ENCODE measurements at regions not wholly inside any gene's neighbourhood (a gene's known extent, or its start where the extent isn't known, plus 50 kb on each side); places are given as distances from the start of the nearest gene placed in this dataset.

DNA sequence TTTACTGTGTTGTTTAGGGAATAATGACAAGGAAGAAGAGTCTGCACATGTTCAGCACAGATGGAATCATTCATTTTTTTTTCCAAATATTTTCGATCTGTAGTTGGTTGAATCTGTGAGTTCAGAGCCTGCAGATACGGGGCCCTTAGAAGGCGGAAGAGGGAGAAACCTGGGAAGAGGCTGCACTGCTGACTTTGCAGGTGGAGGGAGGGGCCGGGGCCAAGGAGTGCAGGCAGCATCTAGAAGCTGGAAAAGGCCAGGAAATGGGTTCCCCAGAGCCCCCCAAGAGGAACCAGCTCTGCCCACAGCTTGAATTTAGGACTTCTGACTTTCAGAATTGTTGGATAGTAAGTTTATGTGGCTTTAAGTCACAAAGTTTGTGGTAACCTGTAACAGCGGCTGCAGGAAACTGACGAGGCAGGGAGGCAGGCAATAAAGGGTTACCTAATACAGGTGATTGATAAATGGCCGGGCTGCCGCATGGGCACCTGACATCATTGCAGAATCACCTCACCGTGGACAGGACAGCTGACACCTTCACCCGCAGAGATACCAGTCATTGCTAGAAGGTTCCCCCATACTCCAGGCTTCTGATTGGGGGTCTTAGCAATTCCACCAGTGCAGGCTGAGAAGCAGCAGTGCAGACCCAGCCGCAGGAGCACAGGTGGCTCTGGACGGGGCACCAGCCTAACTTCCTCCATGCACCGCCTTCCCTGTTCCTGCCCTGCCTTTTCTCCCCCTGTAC is 181.3 kb downstream of the IRF8 start:
- H3K4me1 ChIP-seq (ENCODE audit: control insufficient read depth, insufficient read depth, low read length), result peaks cover 7% of the 10 kb centered on the region
- H3K4me3 ChIP-seq (ENCODE audit: low read length), result no peak overlapping the region
- H3K9ac ChIP-seq (ENCODE audit: low read length), result no peak overlapping the region
- H3K36me3 ChIP-seq (ENCODE audit: control insufficient read depth, insufficient read depth, low read length), result no peaks in the 10 kb centered on the region
- H3K27ac ChIP-seq (ENCODE audit: low read depth, low read length), result no peak overlapping the region
- H3K27me3 ChIP-seq (ENCODE audit: control insufficient read depth, insufficient read depth, low read length), result no peaks in the 10 kb centered on the region

DNA sequence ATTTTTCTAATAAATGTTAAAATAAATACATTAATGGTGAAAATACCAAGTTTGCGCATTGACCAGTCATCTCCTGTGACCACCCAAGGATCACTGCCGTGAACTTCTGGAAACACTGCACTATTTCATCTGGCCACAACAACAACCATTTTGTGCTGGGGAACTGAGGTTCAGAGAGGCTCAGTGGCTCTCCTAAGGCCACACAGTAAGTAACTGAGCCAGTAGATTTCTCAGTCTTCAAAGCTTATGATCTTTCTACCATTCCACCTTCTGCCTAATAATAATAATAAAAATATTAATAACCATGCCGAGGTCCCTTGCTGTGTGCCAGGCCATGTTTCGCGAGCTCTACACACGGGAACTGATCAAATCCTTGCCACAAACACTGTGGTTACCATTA is 182.0 kb downstream of the IRF8 start:
- H3K27me3 ChIP-seq (ENCODE audit: control insufficient read depth, insufficient read depth, low read length), result no peaks in the 10 kb centered on the region

DNA sequence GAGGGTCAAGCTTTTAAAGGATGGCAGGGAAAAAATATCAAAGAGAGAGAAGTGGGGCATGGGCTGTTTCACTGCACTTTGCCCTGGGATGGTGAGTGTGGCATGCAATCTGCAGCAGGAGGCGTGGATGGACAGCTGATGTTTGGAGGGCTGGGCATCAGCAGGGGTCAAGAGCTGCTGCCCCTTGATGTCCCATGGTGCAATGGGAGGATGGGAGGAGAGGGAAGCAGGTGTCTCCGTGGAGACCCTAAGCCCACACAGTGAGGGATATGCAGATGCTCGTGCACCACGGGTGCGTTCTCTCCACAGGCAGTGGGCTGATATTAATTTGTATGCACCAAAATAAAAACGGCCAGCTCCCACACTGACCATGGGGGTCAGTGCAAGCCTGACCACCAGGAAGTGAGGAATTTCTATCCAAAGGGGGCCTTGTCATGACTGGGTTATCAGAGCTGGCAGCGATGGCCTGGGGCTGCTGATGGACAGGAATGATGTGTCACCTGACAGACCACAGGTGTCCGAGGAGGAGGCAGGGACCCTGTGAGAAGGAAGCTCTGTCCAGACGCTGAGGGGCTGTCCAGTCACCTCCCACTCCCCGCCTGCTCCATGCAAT is 183.6 kb downstream of the IRF8 start:
- H3K27ac ChIP-seq (ENCODE audit: low read depth, low read length), result no peak overlapping the region
- no peaks in the 10 kb centered on the region for H3K36me3 ChIP-seq (ENCODE audit: control insufficient read depth, insufficient read depth, low read length)
- H3K4me3 ChIP-seq (ENCODE audit: low read length), result no peak overlapping the region
- peaks cover 6% of the 10 kb centered on the region for H3K4me1 ChIP-seq (ENCODE audit: control insufficient read depth, insufficient read depth, low read length)
- H3K9ac ChIP-seq (ENCODE audit: low read length), result no peak overlapping the region
- H3K27me3 ChIP-seq (ENCODE audit: control insufficient read depth, insufficient read depth, low read length), result no peaks in the 10 kb centered on the region

More for the DNA sequence above, 182.0 kb downstream of the IRF8 start:
- no peak overlapping the region for H3K27ac ChIP-seq (ENCODE audit: low read depth, low read length)
- no peak overlapping the region for H3K9ac ChIP-seq (ENCODE audit: low read length)
- H3K4me1 ChIP-seq (ENCODE audit: control insufficient read depth, insufficient read depth, low read length), result peaks cover 7% of the 10 kb centered on the region
- H3K4me3 ChIP-seq (ENCODE audit: low read length), result no peak overlapping the region
- no peaks in the 10 kb centered on the region for H3K36me3 ChIP-seq (ENCODE audit: control insufficient read depth, insufficient read depth, low read length)

DNA sequence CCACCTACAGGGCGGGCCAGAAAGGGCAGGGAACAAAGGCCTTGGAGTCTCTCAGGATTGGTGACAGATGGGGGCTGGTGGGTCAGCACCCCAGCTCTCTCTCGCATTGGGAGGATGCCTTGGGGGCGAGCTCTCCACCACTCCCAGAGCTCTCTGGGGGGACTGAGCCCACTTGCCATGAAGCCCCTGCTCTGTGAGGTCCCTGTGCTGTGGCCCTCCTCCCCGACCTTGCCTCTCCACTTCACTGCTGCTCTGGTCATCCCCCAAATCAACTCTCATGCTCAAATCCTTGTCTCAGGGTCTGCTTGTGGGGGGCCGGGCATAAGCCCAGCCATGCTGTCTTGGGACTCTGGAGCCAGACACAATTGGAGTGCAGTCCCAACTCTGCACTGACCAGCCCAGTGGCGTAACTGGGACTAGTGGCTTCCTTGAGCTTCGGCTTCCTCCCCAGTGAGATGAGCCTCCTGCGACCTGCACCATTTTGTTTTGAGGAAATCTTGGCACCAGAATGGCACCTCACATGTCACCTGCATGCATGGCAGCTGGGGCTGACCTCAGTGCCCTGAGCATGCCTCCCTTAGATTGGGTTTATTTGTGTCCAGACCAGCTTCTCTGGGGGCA is 184.5 kb downstream of the IRF8 start:
- no peaks in the 10 kb centered on the region for H3K4me1 ChIP-seq (ENCODE audit: control insufficient read depth, insufficient read depth, low read length)
- H3K4me3 ChIP-seq (ENCODE audit: low read length), result no peak overlapping the region
- no peaks in the 10 kb centered on the region for H3K36me3 ChIP-seq (ENCODE audit: control insufficient read depth, insufficient read depth, low read length)
- H3K27me3 ChIP-seq (ENCODE audit: control insufficient read depth, insufficient read depth, low read length), result no peaks in the 10 kb centered on the region
- no peak overlapping the region for H3K27ac ChIP-seq (ENCODE audit: low read depth, low read length)
- no peak overlapping the region for H3K9ac ChIP-seq (ENCODE audit: low read length)

DNA sequence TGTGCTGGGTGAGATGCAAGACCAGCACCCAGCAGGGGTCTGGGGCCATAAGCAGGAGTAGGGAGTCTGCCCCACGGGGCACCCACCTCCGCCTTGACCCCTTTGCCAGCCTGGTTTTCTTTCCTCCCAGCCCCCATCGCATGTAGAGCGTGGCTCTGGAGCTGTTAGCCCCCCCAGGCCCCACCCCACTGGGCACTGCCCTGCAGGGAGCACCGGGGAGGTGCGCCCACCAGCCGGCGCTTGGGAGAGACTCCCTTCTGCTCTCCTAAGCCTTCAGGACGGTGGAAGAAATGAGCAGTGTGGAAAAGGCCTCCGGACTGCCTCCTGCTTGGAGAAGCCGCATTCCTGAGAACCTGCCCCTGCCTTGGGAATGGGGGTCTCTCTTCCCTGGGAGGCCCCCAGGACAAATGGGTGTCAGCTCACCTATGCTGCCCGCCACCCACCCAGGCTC is 186.2 kb downstream of the IRF8 start:
- Histone ChIP-seq H3K4me3 (ENCODE audit: low read length) (no peak overlapping the region), H3K27ac (ENCODE audit: low read depth, low read length) (no peak overlapping the region), H3K27me3 (ENCODE audit: control insufficient read depth, insufficient read depth, low read length) (no peaks in the 10 kb centered on the region), H3K4me1 (ENCODE audit: control insufficient read depth, insufficient read depth, low read length) (no peaks in the 10 kb centered on the region), H3K9ac (ENCODE audit: low read length) (no peak overlapping the region), H3K36me3 (ENCODE audit: control insufficient read depth, insufficient read depth, low read length) (no peaks in the 10 kb centered on the region)

DNA sequence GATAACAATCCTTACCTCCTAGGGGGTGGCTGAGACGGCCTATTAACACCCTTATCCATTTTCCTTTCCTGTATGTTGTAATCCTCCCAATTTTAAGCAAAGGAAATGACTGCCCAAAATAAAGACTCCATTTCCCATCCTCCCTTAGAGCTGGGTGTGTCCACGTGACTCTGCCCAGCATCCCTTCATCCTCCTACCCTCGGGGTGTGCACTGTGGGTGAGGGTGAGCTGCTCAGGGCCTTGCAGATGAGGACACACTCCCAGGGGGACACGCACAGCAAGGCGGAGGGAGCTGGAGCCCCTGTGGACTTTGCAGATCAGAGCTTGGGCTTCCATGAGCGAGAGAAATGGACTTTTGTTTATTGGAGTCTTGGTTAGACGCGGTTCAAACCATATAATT is 186.8 kb downstream of the IRF8 start:
- no peaks in the 10 kb centered on the region for H3K4me1 ChIP-seq (ENCODE audit: control insufficient read depth, insufficient read depth, low read length)
- H3K4me3 ChIP-seq (ENCODE audit: low read length), result no peak overlapping the region
- H3K36me3 ChIP-seq (ENCODE audit: control insufficient read depth, insufficient read depth, low read length), result no peaks in the 10 kb centered on the region
- no peaks in the 10 kb centered on the region for H3K27me3 ChIP-seq (ENCODE audit: control insufficient read depth, insufficient read depth, low read length)
- no peak overlapping the region for H3K27ac ChIP-seq (ENCODE audit: low read depth, low read length)
- no peak overlapping the region for H3K9ac ChIP-seq (ENCODE audit: low read length)

DNA sequence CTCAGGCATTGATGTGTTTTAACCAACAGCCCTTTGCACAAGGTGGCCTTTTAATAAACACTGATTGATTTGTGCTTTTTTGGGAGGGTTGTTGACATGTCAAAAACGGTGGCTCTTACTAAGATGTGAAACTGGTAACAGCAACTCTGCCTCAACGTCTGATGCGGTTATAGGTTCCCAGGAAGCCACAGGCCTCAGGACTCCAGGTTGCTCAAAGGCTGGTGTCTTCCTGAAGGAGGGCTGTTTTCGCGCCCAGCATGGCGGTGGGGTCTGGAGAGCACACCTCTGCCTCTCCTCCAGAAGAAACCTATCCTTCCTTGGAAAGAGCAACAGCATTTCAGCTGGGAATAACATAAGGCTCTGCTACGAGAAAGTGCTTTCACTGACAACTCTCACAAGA is 187.5 kb downstream of the IRF8 start:
- Histone ChIP-seq H3K4me1 (ENCODE audit: control insufficient read depth, insufficient read depth, low read length) (no peaks in the 10 kb centered on the region), H3K4me3 (ENCODE audit: low read length) (no peak overlapping the region), H3K27ac (ENCODE audit: low read depth, low read length) (no peak overlapping the region), H3K27me3 (ENCODE audit: control insufficient read depth, insufficient read depth, low read length) (no peaks in the 10 kb centered on the region), H3K36me3 (ENCODE audit: control insufficient read depth, insufficient read depth, low read length) (no peaks in the 10 kb centered on the region), H3K9ac (ENCODE audit: low read length) (no peak overlapping the region)

DNA sequence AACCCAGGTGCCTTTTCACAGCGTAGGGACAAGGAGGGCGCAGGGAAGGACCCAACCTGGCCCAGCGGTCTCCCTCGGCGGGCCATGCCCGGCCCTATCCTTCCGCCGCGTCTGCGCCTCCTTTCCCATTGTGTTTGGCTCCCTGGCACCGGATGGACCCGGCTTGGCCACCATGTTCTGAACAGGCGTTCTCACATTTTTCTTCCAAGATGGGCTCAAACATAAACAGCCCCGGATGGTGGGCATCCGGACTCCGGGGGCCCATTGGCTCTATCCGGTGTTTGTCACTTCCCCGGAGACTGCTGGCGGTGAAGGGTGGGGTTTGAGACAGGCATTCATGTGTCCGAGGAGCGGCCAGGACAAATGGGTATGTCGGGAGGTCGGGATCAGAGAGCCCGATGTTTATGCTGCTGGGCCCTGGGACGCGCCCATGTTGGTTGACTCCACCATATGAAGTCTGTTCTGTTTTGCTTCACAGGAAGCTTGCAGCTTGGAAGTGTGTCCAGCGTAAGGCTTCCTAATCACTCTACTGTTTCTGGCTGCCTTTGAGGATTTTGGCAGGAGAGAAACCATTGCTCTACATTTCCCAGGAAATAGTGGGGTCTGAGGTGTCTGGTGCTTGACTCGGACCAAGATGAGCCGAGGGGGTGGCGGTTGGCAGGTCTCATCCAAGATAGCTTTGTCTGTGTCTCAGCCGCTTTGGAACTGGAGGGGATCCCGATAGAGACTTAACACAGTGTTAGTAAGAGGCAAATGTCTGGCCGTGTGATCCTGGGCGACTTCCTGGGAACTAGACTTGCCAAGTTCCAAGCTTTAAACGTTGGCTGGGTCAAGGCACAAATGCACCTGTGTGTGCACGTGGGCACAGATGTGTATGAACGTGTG is 188.3 kb downstream of the IRF8 start:
- no peak overlapping the region for H3K9ac ChIP-seq (ENCODE audit: low read length)
- no peaks in the 10 kb centered on the region for H3K27me3 ChIP-seq (ENCODE audit: control insufficient read depth, insufficient read depth, low read length)
- no peak overlapping the region for H3K27ac ChIP-seq (ENCODE audit: low read depth, low read length)

DNA sequence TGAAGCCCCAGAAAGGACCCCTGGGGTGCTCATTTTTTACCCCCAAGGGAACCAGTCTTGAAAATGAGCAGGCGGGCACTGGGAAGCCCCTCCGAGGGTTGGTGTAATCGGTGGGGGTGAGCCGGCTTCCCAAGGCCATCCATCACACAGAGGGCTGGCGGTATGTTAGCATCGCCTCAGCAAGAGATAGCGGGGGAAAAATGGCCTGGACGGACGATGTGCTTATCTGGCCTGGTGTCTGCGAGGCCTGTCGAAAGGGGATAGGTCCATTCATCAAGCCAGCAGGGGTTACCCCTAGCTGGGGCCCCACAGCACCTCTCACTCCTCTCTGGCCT is 188.9 kb downstream of the IRF8 start:
- no peaks in the 10 kb centered on the region for H3K27me3 ChIP-seq (ENCODE audit: control insufficient read depth, insufficient read depth, low read length)
- no peak overlapping the region for H3K4me3 ChIP-seq (ENCODE audit: low read length)
- no peak overlapping the region for H3K9ac ChIP-seq (ENCODE audit: low read length)
- no peaks in the 10 kb centered on the region for H3K36me3 ChIP-seq (ENCODE audit: control insufficient read depth, insufficient read depth, low read length)
- H3K4me1 ChIP-seq (ENCODE audit: control insufficient read depth, insufficient read depth, low read length), result no peaks in the 10 kb centered on the region
- no peak overlapping the region for H3K27ac ChIP-seq (ENCODE audit: low read depth, low read length)

More for the DNA sequence above, 188.3 kb downstream of the IRF8 start:
- no peaks in the 10 kb centered on the region for H3K4me1 ChIP-seq (ENCODE audit: control insufficient read depth, insufficient read depth, low read length)
- H3K36me3 ChIP-seq (ENCODE audit: control insufficient read depth, insufficient read depth, low read length), result no peaks in the 10 kb centered on the region
- H3K4me3 ChIP-seq (ENCODE audit: low read length), result no peak overlapping the region

DNA sequence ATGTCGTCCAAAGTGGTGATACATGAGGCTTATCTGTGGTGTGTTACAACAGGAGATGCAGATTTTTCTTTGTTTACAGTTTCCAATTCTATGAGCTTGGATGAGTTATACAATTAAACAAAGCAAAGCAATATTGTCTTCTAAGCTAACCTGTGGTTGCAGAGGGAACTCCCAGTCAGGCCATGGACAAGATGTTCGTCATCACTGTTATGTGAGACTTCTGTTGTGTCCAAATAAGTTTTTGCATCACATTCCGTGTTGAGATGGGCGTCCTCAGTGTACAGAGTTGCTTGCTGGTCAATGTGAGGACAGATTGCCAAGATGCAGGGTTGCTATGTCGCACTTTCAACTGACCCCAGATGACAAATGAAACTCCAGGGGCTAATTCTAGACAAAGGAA is 189.3 kb downstream of the IRF8 start:
- H3K36me3 ChIP-seq (ENCODE audit: control insufficient read depth, insufficient read depth, low read length), result no peaks in the 10 kb centered on the region
- H3K27me3 ChIP-seq (ENCODE audit: control insufficient read depth, insufficient read depth, low read length), result no peaks in the 10 kb centered on the region
- no peak overlapping the region for H3K27ac ChIP-seq (ENCODE audit: low read depth, low read length)
- no peak overlapping the region for H3K9ac ChIP-seq (ENCODE audit: low read length)
- no peak overlapping the region for H3K4me3 ChIP-seq (ENCODE audit: low read length)
- H3K4me1 ChIP-seq (ENCODE audit: control insufficient read depth, insufficient read depth, low read length), result no peaks in the 10 kb centered on the region

DNA sequence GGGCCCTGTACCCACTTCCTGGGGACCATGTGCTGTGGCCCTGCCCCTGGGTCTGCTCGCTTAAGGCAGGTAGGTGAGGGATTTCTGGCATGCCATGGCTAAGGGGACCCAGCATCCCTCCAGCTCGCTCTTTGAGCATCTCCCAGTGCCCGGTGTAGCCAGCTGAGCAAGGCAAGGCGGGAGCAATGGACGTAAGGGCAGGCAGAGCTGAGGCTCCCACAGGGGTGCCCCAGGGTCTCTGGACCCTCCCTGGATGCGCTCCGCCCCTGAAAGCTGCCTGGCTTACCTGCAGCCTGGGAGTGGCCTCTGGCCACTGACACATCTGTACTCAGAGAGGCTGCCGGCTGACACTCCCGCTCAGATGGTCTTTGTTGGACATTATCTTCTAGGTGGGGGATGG is 189.9 kb downstream of the IRF8 start:
- Histone ChIP-seq H3K4me3 (ENCODE audit: low read length) (no peak overlapping the region), H3K36me3 (ENCODE audit: control insufficient read depth, insufficient read depth, low read length) (no peaks in the 10 kb centered on the region), H3K27ac (ENCODE audit: low read depth, low read length) (no peak overlapping the region), H3K4me1 (ENCODE audit: control insufficient read depth, insufficient read depth, low read length) (no peaks in the 10 kb centered on the region), H3K9ac (ENCODE audit: low read length) (no peak overlapping the region), H3K27me3 (ENCODE audit: control insufficient read depth, insufficient read depth, low read length) (no peaks in the 10 kb centered on the region)

DNA sequence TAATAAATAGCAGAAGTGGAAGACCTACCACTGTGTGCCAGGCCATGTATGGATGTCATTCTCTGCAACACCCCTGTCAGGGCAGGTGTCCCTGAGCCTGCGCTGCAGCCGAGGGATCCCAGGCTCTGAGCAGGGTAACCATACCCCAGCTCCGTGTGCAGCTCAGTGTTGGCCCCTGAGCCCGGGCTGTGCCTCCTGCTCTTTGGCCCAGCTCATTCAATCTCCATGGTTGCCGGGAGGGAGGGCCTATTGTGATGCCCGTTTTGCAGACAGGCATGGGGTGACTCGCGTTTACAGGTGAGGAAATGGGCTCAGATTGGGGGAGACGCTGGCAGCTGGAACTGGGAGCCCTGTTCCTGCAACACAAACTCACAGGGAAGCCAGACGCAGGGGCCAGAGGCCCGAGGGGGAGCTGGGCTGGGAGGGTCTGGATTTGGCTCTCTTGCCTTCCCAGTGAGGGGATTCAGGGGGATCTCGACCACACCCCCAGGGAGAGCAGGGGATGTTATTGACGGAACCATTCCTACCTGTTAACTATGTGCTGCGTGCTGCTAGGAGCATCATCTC is 190.5 kb downstream of the IRF8 start:
- Histone ChIP-seq H3K27ac (ENCODE audit: low read depth, low read length) (no peak overlapping the region), H3K27me3 (ENCODE audit: control insufficient read depth, insufficient read depth, low read length) (no peaks in the 10 kb centered on the region), H3K9ac (ENCODE audit: low read length) (no peak overlapping the region), H3K4me3 (ENCODE audit: low read length) (no peak overlapping the region), H3K36me3 (ENCODE audit: control insufficient read depth, insufficient read depth, low read length) (no peaks in the 10 kb centered on the region), H3K4me1 (ENCODE audit: control insufficient read depth, insufficient read depth, low read length) (no peaks in the 10 kb centered on the region)

Data from rectal smooth muscle tissue (tissue), 1 donor.